ENCODE measurements at regions not wholly inside any gene's neighbourhood (a gene's known extent, or its start where the extent isn't known, plus 50 kb on each side); places are given as distances from the start of the nearest gene placed in this dataset.

DNA sequence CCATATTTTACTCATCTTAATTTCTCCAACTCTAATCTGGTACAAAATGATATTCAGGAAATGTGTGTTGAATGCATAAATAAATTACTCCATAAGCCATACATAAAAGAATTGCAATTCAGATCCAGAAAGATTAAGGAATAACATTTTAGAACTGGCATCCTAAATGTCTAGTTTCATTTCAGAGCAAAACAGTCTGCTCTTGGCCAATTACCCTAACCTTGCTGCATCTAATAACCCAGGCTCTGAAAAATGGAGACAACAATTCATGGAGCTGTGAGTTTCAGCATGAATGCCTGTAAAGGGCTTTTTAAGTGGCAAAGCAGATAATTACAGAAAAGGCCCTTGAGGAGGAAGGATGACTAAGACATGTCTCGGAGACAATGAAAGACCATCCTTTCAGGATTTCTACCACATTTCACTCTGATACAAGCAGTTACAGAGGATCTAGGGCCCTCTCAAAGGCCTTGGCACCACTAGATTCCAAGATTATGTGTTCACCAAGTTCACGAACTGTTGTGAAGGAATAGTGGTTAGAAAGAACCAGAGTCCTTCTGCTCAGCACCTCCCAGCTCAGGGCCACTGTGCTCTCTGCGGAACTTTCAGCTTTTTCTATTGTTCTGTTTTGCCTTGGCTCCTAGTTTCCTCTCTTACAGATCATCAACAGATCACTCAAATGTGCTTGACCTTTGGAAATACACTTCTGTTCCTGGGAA, 157.6 kb upstream of the BLID start:
- no peak overlapping the region for H3K4me3 ChIP-seq (replicated peaks; ENCODE audit: low read depth, low read length)
- no peak for DNase-seq (ENCODE audit: low read depth)
- TF ChIP-seq, protein P1, sequence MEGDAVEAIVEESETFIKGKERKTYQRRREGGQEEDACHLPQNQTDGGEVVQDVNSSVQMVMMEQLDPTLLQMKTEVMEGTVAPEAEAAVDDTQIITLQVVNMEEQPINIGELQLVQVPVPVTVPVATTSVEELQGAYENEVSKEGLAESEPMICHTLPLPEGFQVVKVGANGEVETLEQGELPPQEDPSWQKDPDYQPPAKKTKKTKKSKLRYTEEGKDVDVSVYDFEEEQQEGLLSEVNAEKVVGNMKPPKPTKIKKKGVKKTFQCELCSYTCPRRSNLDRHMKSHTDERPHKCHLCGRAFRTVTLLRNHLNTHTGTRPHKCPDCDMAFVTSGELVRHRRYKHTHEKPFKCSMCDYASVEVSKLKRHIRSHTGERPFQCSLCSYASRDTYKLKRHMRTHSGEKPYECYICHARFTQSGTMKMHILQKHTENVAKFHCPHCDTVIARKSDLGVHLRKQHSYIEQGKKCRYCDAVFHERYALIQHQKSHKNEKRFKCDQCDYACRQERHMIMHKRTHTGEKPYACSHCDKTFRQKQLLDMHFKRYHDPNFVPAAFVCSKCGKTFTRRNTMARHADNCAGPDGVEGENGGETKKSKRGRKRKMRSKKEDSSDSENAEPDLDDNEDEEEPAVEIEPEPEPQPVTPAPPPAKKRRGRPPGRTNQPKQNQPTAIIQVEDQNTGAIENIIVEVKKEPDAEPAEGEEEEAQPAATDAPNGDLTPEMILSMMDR (IDR thresholded peaks at IDR 0.05; ENCODE audit: low read length, missing control alignments): no peak

DNA sequence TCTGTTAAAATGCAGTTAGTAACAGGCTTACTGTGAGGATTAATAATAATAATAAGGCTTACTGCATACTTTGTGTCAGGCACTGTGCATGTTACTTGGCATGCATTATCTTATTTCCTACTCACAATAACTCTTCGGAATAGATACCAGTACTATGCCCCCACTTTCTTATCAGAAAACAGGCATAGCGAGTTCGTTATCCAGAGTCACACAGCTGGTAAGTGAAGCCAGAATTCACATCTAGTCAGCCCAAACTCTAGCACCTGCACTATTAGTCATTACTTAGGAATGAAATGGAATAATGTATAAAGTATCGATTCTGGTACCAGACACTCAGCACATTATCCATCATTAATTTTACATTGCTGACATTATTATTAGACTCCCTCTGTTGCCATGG, 155.7 kb upstream of the BLID start:
- TF ChIP-seq, protein P1 (IDR thresholded peaks at IDR 0.05; ENCODE audit: low read length, missing control alignments): no peak
- DNase-seq (ENCODE audit: low read depth): no peak
- no peak overlapping the region for H3K4me3 ChIP-seq (replicated peaks; ENCODE audit: low read depth, low read length)

DNA sequence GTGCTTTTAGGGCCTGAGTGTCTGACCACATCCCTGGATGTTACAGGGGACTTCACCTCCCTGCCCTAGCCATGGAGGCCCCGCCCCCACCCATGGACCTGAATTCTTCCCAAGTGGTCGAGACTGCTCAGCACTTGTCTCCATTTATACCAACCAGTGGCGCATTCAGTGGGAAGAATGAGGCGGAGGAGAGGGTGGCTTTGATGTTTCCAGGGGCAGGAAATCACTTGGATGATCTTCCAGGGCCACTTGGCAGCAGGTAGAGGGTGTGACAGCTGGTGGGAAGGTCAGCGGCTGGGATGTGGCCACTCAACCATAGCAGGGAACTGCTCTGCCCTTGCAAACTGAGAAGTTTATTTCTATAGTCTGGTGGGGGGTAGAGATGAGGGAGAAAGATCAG, 155.1 kb upstream of the BLID start:
- no peak overlapping the region for H3K4me3 ChIP-seq (replicated peaks; ENCODE audit: low read depth, low read length)
- TF ChIP-seq, protein P1 (IDR thresholded peaks at IDR 0.05; ENCODE audit: low read length, missing control alignments): no peak
- no peak for DNase-seq (ENCODE audit: low read depth)

DNA sequence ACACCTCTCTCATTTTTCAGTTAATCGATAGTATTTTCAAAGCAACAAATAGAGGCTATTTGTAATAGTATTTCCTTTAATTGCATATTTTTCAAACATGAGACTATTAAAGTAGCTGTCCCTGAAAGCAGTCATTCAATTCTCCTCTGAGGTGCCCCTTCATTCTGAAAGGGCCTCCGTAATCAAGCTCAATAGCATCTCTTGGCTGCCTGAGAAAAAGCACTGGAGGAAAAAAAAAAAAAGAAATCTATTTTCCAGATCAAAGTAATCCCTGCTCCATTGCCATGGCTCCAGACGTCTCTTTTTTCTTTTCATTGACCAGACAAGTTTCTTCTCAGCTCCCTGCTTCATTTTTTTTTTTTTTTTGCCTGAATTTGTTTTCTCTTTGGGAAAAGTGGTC, 154.5 kb upstream of the BLID start:
- DNase-seq (ENCODE audit: low read depth): no peak
- TF ChIP-seq, protein P1 (IDR thresholded peaks at IDR 0.05; ENCODE audit: low read length, missing control alignments): no peak
- H3K4me3 ChIP-seq (replicated peaks; ENCODE audit: low read depth, low read length): no peak overlapping the region

DNA sequence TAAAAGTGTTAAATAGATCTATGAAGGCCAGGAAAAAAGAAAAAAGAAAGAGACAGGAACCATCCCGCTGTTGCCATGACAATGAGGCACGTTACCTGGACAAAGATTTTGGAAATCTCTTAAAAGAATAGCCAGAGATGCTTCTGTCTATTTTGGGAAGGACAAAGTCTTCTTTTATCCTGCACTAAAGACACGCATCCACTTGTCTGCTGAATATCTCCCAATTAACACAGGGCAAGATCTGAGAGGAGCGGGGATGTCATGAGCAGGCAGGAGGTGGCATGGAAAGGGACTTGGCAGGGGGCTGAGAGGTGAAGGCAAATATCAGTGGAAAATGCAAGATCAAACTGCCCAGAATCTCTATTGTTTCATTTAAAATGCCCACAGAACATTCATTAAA, 153.8 kb upstream of the BLID start:
- H3K4me3 ChIP-seq (replicated peaks; ENCODE audit: low read depth, low read length): no peak overlapping the region
- TF ChIP-seq, protein P1 (IDR thresholded peaks at IDR 0.05; ENCODE audit: low read length, missing control alignments): no peak
- no peak for DNase-seq (ENCODE audit: low read depth)

DNA sequence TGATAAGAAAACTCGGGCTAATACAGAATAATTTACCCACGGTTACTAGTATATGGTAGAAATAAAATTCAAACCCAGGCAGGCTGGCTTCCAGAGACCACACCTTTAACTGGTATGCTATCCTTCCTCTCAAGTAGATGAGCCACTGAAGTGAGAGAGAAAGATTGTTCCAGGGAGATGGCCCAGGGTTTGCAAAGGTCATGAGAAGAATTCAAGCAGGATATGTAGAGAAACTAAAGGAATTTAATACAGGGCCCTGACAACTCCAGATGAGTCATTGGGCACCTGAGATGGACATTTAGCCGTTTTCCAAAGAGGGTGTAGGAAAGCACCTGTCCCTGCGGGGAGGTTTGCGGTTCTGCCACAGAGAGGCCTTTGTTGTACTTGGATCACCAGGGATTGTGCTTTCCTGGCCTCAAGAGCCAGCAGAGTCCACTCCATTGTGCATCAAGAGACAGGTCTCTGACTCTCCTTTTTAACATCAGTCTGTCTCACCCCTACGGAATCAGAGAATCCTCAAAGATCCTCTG, 152.7 kb upstream of the BLID start:
- DNase-seq (ENCODE audit: low read depth): no peak
- TF ChIP-seq, protein P1 (IDR thresholded peaks at IDR 0.05; ENCODE audit: low read length, missing control alignments): no peak

DNA sequence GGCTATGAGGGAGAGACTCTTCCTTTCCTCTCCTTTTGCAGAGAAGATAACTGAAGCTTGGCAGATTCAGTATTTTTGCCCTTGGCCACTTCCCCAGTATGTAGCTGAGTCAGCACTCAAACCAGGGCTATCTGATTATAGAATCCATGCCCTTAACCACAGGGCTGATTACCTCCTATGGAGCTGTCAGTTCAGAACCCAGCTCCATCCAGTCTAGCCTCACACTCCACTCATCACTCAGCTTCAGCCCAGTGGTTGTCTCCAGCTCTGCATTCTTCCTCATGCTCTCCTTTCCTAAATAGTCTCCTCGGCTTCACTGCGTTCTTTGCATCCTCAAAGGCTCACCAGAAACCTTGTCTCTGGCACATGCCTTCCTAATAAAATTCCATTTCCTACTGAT, 151.6 kb upstream of the BLID start:
- DNase-seq (ENCODE audit: low read depth): peak; percentile 66
- TF ChIP-seq, protein P1 (IDR thresholded peaks at IDR 0.05; ENCODE audit: low read length, missing control alignments): no peak
- no peak overlapping the region for H3K4me3 ChIP-seq (replicated peaks; ENCODE audit: low read depth, low read length)

More for the DNA sequence above, 152.7 kb upstream of the BLID start:
- H3K4me3 ChIP-seq (replicated peaks; ENCODE audit: low read depth, low read length): no peak overlapping the region

Measured in fibroblast of pulmonary artery (primary cell).